HG02885 (cell line): ENCODE measurements at regions not wholly inside any gene's neighbourhood (a gene's known extent, or its start where the extent isn't known, plus 50 kb on each side); places are given as distances from the start of the nearest gene placed in this dataset.
A peak's percentile ranks its signal among the peaks of the same experiment; 100 is the strongest.

Experiments
- ATAC-seq: cut with Tn5 transposase; IDR thresholded peaks from one replicate; pipeline ENCODE4 v1.9.1; 2021; ENCODE audit warnings: mild to moderate bottlenecking; ENCODE audit not compliant: unreplicated experiment, poor library complexity

DNA sequence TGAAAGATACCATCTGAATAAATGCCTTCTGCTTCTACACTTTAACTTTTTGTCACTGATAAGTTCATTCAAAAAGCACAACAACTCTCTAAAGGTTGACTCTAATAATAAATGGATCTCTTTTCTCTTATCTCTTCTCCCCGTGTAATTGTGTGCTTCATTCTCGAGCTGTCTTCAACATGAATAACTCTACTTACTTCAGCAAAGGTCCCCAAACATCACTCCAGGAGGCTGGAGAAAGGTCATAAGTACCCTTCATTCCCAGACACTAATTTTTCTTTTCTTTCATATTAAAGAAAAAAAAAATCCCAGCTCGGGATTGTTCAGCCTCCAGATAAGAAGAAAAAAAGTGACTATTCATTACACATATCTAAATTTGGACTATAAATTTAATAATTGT, 222.2 kb downstream of the FOXO1 start:
- ATAC-seq = no peak

GRCh38 chr13:40445557-40445990, 220.9 kb downstream of the FOXO1 start:
- peak; percentile 99 for ATAC-seq

GRCh38 chr13:40446365-40446764, 220.1 kb downstream of the FOXO1 start:
- ATAC-seq = no peak

DNA sequence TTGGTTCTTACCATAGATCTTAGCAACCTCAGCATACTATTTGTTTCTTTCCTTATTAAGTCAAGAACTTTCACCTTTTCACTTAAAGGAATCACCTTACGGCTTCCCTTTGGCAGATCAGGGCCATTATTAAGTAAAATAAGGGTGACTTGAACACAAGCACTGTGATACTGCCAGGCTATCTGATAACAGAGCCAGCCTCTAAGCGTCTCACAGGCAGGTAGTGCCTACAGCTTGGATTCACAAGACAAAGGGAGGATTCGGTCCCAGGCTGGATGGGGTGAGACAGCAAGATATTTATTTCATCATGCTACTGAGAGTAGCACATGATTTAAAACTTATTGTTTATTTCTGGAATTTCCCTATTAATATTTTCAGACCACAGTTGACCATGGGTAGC, 218.6 kb downstream of the FOXO1 start:
- no peak for ATAC-seq

DNA sequence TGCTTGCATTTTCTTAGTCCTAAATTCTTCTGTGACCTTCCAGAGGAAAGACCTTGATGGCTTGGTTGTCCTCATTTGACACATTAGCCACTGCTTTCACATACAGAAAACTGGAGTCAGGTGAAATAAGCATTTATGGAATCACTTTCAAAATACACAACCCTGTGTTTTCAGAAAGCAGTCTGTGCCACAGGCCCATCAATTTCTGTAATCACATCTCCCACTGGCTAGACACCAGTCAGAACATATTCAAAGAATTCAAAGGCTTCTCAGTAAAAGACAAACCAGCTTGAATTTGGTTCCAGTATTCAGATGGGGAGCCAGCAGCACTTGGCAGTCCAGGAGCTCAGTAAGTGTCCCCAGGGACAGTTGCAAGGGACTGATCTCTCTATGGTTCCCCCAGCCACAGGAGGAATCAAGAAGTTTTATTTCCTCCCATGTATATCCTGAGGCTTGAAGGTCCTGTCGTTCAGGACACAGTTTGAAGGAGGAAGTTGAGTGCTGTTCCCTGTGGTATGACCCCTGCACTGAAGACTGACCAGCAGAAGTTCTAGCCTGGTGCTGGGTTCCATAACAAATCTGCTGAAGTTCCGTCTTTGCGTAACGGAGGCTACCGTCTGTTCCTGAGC, 214.3 kb downstream of the FOXO1 start:
- ATAC-seq = no peak

- no peak for ATAC-seq
Observed at GRCh38 chr13:40452741-40453334, 213.6 kb downstream of the FOXO1 start.

DNA sequence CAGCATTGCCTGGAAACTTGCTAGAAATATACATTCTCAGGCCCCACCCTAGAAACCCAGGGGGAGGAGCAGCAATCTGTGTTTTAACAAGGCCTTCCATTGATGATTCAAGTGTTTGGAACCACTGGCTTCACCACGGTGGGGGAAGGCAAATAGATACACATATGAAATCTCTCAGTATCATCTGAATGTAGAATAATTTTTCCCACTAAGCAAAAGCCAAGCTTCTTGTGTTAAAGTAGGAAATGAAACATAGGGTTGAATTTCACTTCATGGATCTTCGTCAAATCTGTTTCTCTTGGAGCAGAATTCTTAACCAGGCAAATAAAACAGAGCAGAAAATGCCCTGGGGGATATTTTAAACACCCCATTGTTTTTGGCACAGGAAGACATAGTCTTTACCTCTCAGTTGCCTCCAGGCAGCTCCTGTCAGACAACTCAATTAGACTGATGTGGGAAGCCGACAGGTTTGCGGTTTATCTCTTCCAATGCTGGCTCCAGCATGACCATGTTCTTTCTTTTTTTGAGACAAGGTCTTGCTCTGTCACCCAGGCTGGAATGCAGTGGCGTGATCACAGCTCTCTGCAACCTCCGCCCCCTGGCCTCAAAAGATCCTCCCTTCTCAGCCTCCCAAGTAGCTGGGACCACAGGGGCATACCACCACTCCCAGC, 213.0 kb downstream of the FOXO1 start:
- no peak for ATAC-seq

- no peak for ATAC-seq
Observed at GRCh38 chr13:40456397-40456953, 210.0 kb downstream of the FOXO1 start.

DNA sequence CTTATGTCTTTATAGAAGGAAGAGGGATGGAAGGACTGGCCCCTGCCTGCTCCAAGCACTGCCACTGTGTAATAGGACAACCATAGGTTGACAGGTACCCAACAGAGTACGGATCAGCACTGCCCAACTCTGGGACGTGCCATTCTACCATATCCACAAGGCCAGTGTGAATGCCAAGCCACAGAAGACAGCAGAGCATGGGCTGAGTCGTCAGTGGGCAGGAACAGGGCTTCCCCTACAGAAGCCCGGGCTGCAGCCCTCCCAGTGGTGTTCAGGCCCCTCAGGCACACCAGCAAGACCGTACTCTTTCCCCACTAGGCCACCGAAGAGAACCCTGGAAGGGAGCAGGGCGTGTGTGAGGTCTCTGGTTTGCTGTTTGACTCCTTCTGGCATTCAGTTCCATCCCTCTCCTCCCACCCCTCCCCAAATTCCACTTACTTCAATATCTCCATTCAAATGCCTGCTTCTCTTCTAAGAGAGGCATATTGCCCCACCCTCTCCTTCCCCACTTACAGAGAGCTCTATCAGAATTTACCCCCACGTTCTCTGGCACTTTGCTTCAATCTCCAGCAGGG, 209.4 kb downstream of the FOXO1 start:
- ATAC-seq = no peak

DNA sequence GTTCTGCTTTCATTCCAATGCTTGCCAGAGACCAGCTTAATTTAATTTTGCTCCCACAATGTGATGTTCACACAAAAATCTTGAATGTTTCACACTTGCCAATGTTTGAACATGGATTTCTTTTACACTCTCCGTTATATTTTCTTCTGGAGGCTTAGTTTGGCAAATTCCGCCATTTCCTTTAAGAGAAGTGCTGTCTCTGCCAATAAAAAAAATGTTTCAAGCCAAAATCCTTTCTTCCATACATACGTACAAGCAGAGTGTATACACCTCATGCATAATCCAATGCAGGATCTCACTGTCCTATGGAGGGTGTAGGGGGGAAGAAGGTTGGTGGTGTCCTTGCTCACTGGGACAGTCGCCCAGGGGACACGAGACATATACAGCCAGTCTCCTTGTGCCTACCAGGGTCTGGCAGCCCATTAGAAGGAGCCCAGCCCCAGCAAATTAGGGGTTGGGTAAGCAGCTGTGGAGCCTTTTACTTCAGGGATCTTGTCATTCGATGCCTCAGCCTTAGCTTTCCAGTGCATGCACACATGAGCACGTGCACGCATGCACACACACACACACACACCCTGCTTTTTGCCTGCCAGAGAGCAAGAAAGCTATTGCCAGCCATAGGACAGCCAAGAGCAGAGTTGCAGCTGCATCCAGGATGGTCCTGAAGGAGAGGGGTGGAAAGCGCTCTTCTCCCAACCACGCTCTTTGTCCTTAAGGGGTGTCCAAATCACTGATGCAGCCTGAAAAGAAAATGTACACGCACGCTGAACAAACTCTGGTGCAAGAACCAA, 208.3 kb downstream of the FOXO1 start:
- ATAC-seq = no peak

DNA sequence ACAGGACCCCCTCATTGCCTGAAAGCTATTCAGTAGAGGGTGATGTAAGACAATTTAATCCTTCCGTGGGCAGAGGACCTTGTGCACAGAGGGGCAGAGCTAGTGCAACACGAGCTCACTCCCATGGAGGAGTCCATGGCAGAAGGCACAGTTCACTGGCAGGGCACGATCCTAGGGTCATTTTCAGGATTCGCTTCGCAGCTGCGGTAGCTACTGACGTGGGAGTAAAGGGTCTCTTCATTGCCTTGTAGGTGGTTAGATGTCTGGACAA, 207.8 kb downstream of the FOXO1 start:
- no peak for ATAC-seq

DNA sequence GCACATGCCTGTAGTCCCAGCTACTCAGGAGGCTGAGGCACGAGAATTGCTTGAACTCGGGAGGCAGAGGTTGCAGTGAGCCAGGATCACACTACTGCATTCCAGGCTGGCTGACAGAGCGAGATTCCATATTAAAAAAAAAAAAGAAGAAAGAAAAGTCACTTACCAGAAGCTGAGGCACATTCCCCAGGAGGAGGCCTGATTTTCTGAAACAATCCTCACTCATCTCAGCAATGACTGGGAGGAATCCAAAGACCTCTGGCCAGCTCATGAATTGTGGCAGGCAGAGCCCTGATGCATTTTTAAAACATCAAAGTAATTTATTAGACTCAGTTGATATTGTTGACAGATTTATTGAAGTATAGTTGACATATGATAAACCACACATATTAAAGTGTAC, 206.3 kb downstream of the FOXO1 start:
- no peak for ATAC-seq

GRCh38 chr13:40464337-40465014, 202.0 kb downstream of the FOXO1 start:
- ATAC-seq = no peak

DNA sequence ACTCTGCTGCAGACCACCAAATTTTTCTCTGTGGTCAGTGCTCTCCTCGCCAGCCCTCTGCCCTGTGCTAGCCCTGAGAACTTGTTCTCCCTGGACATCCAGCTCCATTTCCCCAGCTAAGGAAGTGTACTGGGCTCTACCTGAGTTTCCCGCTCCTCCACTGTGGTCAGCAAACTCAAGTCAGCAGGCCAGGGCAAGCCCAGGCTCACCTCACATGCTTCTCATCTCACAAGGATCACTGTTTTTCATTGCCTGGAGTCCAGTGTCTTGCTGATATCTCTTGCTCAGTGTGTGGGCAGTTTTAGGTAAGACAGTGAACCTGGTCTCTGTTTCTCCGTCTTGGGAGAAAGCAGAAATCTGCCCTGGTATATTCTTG, 201.4 kb downstream of the FOXO1 start:
- no peak for ATAC-seq

DNA sequence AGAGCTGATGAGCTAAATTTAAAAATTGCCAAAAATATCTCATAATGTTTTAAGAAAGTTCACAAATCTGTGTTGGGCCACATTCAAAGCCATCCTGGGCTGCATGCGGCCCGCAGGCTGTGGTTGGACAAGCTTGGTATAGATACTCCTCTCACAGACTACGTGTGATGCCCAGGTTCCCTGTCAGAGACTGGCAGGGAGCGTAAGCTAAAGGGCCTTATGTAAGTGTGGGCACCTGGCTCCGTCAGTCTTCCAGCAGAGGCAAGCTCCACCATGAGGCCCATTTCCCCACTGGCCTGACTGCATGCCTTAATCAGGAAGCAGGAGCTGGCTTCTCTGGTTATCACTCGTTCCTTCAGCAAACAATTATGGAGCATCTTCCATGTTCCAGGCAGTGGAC, 200.2 kb downstream of the FOXO1 start:
- ATAC-seq = no peak

DNA sequence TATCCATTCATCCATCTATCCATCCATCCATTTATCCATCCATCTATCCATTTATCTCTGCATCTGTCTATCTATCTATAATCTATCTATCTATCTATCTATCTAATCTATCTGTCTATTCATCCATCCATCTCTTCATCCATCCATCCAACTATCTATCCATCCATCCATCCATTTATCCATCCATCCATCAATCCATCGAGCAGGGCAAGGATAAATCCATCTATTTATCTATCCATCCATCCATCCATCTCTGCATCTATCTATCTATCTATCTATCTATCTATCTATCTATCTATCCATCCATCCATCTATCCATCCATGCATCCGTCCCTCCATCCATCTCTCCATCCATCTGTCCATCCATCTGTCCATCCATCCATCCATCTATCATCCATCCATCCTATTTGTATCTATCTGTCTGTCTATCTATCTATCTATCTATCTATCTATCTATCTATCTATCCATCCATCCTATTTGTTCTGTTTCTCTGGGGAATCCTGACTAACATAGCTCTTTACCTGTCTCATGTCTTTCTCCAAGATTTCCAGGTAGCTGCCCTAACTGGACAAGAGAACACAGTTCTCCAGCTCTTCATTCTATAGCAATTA, 198.1 kb downstream of the FOXO1 start:
- no peak for ATAC-seq

DNA sequence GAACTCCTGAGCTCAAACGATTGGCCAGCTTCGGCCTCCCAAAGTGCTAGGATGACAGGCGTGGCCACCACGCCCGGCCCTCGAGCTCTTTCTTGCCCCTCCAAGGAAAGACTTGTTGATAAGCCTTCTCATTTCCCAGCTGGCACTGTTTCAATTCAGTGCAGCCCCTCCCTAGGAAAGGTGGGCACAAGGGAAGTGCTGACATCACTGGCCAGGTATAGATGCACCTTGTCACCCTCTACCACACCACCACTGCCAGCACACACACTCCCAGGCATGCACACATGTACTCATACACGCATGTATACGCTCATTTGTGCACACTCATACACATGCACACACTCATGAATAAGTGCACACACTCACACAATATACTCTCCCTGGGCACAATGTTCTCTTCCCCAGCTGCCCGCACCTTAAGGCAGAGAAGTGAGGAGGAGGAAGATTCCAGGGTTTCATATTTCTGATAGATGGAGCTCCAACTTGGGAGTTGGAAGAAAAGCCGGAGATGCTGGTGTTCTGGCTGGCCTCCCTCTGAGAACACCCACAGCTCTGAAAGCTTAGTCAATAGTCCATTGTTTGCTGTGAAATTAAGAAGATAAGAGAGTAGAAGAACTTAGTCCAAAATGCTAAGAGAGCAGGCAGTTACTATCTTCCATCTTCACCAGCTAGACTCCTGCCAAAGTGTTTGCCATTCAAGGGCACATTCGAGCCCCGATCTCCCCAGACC, 196.7 kb downstream of the FOXO1 start:
- no peak for ATAC-seq

GRCh38 chr13:40470660-40471059, 195.8 kb downstream of the FOXO1 start:
- no peak for ATAC-seq

GRCh38 chr13:40471076-40471475, 195.4 kb downstream of the FOXO1 start:
- no peak for ATAC-seq
